Activated naive CD8-positive, alpha-beta T cell (primary cell): ENCODE measurements at regions not wholly inside any gene's neighbourhood (a gene's known extent, or its start where the extent isn't known, plus 50 kb on each side); places are given as distances from the start of the nearest gene placed in this dataset.
"Not testable (repeated sequence)": the region's sequence is repeated elsewhere in the genome, so short reads cannot be mapped to it uniquely, and the experiment has no call there.

ENCODE experiments used
- H3K27ac Mint-ChIP-seq: one replicate; pipeline ENCODE4 v1.8.0; 2021; ENCODE audit warnings: mixed read lengths
- H3K27me3 Mint-ChIP-seq: one replicate; pipeline ENCODE4 v1.8.0; 2021; ENCODE audit warnings: mixed read lengths
- H3K36me3 Mint-ChIP-seq: one replicate; pipeline ENCODE4 v1.8.0; 2021; ENCODE audit warnings: mixed read lengths
- H3K4me1 Mint-ChIP-seq: one replicate; pipeline ENCODE4 v1.8.0; 2021; ENCODE audit warnings: low read depth, mixed read lengths
- H3K4me3 Mint-ChIP-seq: one replicate; pipeline ENCODE4 v1.8.0; 2021; ENCODE audit warnings: mild to moderate bottlenecking, mixed read lengths
- H3K9me3 Mint-ChIP-seq: one replicate; pipeline ENCODE4 v1.8.0; 2021; ENCODE audit warnings: low read depth, mixed read lengths

DNA sequence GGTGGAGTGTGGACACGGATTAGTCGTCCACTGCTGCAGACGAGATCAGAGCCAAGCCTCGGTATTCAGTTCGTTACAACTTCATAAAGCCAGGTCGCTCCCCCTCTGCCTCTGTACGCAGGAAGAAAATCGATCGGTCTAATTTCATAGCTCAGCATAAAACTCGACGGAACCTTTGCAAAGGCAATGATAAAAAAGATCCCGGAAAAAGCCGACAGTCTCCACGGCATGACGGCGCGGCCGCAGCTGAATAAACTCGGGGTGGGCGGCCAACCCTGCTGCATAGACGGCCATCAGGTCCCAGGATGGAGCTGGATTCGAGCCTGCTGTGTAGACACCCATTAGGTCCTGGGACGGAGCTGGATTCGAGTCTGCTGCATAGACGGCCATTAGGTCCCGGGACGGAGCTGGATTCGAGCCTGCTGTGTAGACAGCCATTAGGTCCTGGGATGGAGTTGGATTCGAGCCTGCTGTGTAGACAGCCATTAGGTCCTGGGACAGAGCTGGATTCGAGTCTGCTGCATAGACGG is 113.8 kb upstream of the PPP2R3B start:
- Mint-ChIP-seq H3K9me3 (no peaks in the 10 kb centered on the region), H3K27me3 (peaks cover 21% of the 10 kb centered on the region), H3K27ac (no peak overlapping the region), H3K4me3 (no peak overlapping the region), H3K36me3 (no peaks in the 10 kb centered on the region), H3K4me1 (peaks cover 3% of the 10 kb centered on the region)

DNA sequence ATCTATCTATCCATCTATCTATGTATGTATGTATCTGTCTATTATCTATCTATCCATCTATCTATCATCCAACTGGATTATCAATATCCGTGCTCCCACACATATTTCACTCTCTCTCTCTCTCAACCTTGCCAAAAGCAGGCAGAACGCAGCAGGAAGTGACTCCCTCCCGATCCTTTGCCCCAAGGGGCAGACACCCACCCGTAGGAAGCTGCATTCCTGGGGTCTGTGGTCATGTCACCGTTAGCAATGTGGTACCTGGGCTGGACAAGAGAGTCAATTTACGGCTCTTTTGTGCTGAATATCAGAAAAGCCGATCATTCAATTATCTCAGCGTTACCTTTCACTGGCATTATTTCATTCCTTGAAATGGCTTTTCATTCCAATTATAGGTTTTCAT is 119.6 kb upstream of the PPP2R3B start:
- H3K9me3 Mint-ChIP-seq: peaks cover 5% of the 10 kb centered on the region
- H3K27ac Mint-ChIP-seq: no peak overlapping the region
- H3K27me3 Mint-ChIP-seq: peaks cover 24% of the 10 kb centered on the region
- no peak overlapping the region for H3K4me3 Mint-ChIP-seq
- no peaks in the 10 kb centered on the region for H3K4me1 Mint-ChIP-seq
- no peaks in the 10 kb centered on the region for H3K36me3 Mint-ChIP-seq

DNA sequence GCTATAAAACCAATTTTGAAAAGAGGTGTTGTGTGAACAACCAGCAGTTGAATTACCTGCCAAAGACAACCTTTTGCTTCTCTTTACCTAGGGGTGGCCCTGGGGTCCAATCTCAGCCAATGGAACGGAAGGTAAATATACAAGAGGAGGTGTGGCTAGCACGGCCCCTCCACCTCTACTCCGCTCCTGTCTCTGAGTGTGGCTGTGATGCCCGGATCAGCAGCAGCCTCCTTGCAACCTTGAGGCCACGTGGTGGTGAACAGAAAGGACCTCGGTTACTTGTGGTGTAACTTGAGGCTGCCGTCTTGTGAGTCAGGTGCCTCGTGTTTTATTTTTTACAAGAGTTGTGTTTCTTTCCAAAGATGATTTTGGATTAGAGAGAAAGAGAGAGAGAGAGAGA is 121.5 kb upstream of the PPP2R3B start:
- Mint-ChIP-seq H3K27ac (no peak overlapping the region), H3K4me1 (no peaks in the 10 kb centered on the region), H3K9me3 (peaks cover 5% of the 10 kb centered on the region), H3K36me3 (no peaks in the 10 kb centered on the region), H3K4me3 (no peak overlapping the region), H3K27me3 (peaks cover 11% of the 10 kb centered on the region)

DNA sequence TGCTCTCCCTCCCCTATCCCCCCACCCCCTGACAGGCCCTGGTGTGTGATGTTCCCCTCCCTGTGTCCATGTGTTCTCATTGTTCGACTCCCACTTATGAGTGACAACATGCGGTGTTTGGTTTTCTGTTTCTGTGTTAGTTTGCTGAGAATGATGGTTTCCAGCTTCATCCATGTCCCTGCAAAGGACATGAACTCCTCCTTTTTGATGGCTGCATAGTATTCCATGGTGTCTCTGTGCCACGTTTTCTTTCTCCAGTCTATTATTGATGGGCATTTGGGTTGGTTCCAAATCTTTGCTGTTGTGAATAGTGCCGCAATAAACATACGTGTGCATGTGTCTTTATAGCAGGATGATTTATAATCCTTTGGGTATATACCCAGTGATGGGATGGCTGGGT is 121.8 kb upstream of the SHOX start:
- H3K4me1 Mint-ChIP-seq, H3K4me3 Mint-ChIP-seq, H3K36me3 Mint-ChIP-seq, H3K9me3 Mint-ChIP-seq, H3K27ac Mint-ChIP-seq: not testable (repeated sequence)
- H3K27me3 Mint-ChIP-seq: peaks cover 11% of the 10 kb centered on the region

DNA sequence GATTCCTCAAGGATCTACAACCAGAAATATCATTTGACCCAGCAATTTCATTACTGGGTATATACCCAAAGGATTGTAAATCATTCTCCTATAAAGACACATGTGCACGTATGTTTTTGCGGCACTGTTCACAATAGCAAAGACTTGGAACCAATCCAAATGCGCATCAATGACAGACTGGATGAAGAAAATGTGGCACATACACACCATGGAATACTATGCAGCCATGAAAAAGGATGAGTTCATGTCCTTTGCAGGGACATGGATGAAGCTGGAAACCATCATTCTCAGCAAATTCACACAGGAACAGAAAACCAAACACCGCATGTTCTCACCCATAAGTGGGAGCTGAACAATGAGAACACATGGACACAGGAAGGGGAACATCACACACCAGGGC is 119.5 kb upstream of the SHOX start:
- not testable (repeated sequence) for H3K27ac Mint-ChIP-seq, H3K27me3 Mint-ChIP-seq, H3K4me1 Mint-ChIP-seq, H3K36me3 Mint-ChIP-seq, H3K9me3 Mint-ChIP-seq, H3K4me3 Mint-ChIP-seq

DNA sequence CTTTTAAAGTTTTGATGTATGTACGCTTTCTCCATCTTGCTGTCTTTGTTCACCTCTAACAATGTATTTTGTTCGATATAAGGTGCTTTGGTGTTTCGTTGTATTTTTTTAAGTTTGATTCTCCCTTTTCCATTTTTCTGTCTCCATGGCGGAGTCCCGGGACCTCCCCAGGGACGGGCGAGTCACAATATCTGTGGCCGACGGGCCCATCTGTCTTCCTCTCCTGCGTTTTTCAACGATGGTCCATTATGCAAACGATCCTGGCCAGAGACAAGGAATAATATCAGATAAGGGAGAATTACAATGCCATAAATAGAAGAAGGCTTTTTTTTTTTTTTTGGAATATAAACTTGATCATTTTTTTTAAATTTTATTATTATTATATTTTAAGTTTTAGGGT is 112.3 kb upstream of the SHOX start:
- Mint-ChIP-seq H3K9me3 (no peaks in the 10 kb centered on the region), H3K36me3 (peaks cover 2% of the 10 kb centered on the region), H3K4me3 (no peak overlapping the region), H3K4me1 (no peaks in the 10 kb centered on the region), H3K27ac (no peak overlapping the region), H3K27me3 (peaks cover 10% of the 10 kb centered on the region)

DNA sequence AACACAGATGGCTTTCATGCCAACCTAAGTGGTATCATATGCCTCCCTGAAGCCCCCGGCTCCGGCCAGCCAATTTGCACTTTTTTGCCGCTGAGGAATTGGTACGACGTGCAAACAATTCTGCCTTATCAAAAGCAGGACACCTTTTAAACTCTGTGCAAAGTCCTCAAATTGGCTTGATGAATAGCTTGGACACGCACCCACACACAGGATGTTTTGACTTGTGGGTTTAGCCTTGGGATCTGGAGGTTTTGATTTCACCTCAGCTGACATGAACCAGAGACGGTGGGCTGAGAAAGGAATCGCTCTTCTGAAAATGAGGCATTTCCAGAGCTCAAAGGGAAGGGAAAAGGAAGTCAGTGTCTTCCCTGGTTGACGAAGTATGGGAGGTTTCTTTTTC is 110.8 kb upstream of the SHOX start:
- Mint-ChIP-seq H3K27me3 (peaks cover 10% of the 10 kb centered on the region), H3K4me1 (no peaks in the 10 kb centered on the region), H3K4me3 (no peak overlapping the region), H3K36me3 (peaks cover 4% of the 10 kb centered on the region), H3K9me3 (no peaks in the 10 kb centered on the region), H3K27ac (no peak overlapping the region)

DNA sequence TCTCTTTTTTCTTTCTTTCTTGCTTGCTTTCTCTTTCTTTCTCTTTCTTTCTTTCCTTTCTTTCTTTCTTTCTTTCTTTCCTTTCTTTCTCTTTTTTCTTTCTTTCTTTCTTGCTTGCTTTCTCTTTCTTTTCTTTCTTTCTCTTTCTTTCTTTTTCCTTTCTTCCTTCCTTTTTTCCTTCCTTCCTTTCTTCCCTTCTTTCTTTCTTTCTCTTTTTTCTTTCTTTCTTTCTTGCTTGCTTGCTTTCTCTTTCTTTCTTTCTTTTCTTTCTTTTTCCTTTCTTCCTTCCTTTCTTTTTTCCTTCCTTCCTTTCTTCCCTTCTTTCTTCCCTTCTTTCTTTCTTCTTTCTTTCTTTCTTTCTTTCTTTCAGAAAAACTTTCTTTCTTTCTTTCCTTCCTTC is 108.1 kb upstream of the SHOX start:
- Mint-ChIP-seq H3K27ac (no peak overlapping the region), H3K27me3 (peaks cover 7% of the 10 kb centered on the region), H3K9me3 (peaks cover 5% of the 10 kb centered on the region), H3K4me1 (peaks cover 4% of the 10 kb centered on the region), H3K4me3 (no peak overlapping the region), H3K36me3 (peaks cover 4% of the 10 kb centered on the region)

DNA sequence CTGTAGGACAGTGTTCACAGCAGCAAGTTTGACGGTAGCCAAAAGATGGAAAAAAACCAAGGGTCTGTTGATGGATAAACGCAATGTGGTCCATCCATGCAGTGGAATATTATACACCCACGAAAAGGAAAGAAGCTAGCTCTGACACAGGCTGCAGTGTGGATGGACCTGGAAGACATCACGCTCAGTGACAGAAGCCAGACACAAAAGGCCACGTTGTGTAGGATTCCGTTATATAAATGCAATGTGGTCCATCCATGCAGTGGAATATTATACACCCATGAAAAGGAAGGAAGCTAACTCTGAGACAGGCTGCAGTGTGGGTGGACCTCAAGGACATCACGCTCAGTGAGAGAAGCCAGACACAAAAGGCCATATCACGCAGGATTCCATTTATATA is 105.5 kb upstream of the SHOX start:
- peaks cover 2% of the 10 kb centered on the region for H3K27me3 Mint-ChIP-seq
- H3K4me3 Mint-ChIP-seq: no peak overlapping the region
- peaks cover 4% of the 10 kb centered on the region for H3K36me3 Mint-ChIP-seq
- no peak overlapping the region for H3K27ac Mint-ChIP-seq
- peaks cover 5% of the 10 kb centered on the region for H3K9me3 Mint-ChIP-seq
- peaks cover 4% of the 10 kb centered on the region for H3K4me1 Mint-ChIP-seq

DNA sequence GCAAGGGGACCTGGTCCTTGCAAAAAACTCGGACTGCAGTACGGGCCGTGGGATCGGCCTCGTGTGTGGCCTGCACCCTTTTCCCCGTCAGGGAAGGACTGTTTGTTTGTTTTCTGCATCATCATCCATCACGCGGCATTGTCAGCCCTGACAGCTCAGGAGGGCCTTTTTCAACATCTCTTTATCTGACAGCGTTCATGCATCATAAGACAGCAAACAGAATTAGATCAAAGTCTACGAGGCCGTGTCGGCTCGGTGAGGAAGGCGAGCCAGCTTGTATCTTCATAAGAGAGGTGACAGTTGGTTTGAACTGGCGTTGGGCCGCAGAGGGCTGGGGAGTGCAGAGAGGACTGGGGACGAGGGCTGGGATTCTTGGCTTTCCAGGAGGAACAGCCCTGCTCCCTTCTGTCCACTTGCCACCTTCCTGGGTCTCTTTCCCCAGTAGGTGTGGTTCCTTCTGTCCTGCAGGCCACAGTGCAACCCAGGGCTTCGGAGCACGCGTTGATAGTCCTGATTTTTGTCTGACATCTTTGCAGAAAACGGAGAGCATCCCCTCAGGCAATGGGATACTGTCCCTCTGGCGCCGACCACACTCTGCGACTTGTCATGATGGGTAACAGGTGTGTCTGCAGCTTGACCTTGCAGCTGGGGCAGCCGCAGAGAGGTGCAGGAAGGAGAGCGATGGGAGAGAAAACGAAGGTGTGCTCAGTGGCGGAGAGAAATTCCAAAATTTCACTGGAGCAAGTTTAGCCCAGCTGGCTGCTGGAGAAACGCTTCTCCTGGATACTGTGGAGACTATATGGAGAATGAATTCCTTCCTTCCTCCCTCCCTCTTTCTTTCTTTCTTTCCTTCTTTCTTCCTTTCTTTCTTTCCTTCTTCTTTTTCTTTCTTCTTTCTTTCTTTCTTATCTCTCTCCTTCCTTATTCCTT is 104.0 kb upstream of the SHOX start:
- Mint-ChIP-seq H3K36me3 (peaks cover 2% of the 10 kb centered on the region), H3K27me3 (no peaks in the 10 kb centered on the region), H3K27ac (no peak overlapping the region), H3K4me3 (no peak overlapping the region), H3K4me1 (peaks cover 4% of the 10 kb centered on the region), H3K9me3 (peaks cover 5% of the 10 kb centered on the region)

DNA sequence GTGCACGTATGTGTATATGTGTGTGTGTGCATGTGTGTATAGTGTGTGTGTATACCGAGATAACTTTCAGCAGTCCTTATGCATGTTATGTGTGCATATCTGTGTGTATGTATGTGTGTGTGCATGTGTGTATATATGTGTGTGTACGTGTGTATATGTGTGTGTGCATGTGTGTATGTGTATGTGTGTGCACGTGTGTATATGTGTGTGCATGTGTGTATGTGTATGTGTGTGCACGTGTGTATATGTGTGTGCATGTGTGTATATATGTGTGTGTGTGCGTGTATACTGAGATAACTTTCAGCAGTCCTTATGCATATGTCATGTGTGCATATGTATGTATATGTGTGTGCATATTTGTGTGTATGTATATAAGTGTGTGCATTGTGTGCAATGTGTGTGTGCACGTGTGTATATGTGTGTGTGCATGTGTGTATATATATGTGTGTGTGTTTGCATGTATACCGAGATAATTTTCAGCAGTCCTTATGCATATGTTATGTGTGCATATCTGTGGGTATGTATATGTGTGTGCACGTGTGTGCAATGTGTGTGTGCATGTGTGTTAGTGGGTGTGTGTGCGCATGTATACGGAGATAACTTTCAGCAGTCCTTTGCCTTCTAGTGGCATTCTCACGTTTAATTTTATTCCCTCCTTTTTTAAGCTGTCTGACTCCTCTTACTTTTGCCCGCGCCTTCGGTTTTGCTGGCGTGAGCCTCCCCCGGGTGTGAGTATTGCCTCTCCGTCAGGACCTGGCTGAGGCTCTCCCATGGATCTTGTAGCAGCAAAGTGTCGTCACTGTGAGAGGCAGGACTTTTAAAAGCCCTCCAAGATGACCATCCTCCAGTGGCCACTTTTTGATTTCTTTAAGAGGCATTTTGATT is 99.6 kb upstream of the SHOX start:
- Mint-ChIP-seq H3K36me3 (no peaks in the 10 kb centered on the region), H3K27me3 (peaks cover 4% of the 10 kb centered on the region), H3K4me3 (no peak overlapping the region), H3K4me1 (peaks cover 4% of the 10 kb centered on the region), H3K27ac (no peak overlapping the region), H3K9me3 (peaks cover 5% of the 10 kb centered on the region)

DNA sequence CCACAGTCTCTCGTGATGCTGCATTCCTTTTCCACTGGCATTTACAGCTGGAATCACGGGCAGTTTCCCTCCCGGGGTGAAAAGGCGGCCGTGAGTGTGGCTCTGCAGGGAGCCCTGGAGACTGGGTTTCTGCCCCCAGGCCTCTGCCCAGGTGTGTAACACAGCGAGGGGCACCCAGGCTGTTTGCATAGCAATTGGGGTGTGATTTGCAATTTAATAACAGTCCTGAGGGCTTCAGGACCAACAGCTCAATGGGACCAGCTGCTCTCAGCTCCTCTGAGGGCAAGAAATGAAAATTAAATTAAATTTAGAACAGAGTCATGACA is 99.0 kb upstream of the SHOX start:
- Mint-ChIP-seq H3K9me3 (peaks cover 3% of the 10 kb centered on the region), H3K36me3 (no peaks in the 10 kb centered on the region), H3K27ac (no peak overlapping the region), H3K4me3 (no peak overlapping the region), H3K27me3 (peaks cover 4% of the 10 kb centered on the region), H3K4me1 (peaks cover 3% of the 10 kb centered on the region)

DNA sequence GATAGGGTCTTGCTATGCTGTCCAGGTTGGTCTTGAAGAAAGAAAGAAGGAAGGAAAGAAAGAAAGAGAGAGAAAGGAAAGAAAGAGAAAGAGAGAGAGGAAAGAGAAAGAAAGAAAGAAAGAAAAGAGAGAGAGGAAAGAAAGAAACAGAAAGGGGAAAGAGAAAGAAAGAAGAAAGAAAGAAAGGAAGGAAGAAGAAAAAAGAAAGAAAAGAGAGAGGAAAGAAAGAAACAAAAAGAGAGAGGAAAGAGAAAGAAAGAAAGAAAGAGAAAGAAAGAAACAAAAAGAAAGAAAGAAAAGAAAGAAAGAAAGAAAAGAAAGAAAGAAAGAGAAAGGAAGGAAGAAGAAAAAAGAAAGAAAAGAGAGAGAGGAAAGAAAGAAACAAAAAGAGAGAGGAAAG is 95.8 kb upstream of the SHOX start:
- H3K27me3 Mint-ChIP-seq: peaks cover 4% of the 10 kb centered on the region
- no peaks in the 10 kb centered on the region for H3K36me3 Mint-ChIP-seq
- no peaks in the 10 kb centered on the region for H3K9me3 Mint-ChIP-seq
- no peaks in the 10 kb centered on the region for H3K4me1 Mint-ChIP-seq
- H3K27ac Mint-ChIP-seq: no peak overlapping the region
- H3K4me3 Mint-ChIP-seq: no peak overlapping the region

DNA sequence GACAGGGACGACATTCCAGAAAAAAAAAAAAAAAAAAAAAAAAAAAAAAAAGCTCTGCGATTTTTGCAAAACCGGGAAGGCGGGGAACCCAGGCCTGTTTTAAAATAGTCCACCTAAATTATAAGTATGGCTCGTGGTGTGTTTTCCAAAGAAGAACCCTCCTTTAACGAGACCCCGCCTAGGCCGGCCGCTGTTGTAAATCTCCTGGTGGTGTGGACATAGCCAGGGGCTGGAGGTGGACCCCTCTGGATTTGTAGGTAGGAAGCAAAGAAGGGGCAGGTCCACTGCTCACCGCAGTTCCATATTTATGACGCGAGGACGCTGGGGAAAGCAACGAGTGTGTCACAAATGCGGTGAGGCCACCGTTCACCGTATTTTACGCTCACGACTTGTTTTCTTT is 94.0 kb upstream of the SHOX start:
- H3K4me3 Mint-ChIP-seq: no peak overlapping the region

DNA sequence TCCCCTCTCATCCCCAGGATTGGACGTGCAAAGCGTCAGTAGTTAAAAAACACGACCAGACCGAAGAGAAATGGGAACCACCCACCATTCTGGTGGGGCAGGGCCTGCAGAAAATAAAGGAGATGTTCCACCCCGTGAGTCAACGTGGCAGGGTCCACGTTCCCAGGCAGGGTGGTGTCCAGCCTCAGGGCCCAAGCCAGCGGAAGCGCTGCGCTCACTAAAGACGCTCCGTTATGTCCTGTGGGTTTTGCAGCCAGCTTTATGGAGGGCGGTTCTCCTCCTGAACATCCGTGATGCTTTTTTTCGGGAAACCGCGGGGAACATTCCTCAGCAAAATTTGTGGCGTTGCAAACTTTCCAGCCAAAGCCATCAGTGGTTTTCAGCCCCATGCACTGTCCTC is 93.4 kb upstream of the SHOX start:
- Mint-ChIP-seq H3K4me3 (no peak overlapping the region), H3K27me3 (peaks cover 4% of the 10 kb centered on the region), H3K9me3 (no peaks in the 10 kb centered on the region), H3K4me1 (no peaks in the 10 kb centered on the region), H3K27ac (no peak overlapping the region), H3K36me3 (no peaks in the 10 kb centered on the region)

More for the DNA sequence above, 94.0 kb upstream of the SHOX start:
- Mint-ChIP-seq H3K27me3 (peaks cover 4% of the 10 kb centered on the region), H3K4me1 (no peaks in the 10 kb centered on the region), H3K27ac (no peak overlapping the region), H3K36me3 (no peaks in the 10 kb centered on the region), H3K9me3 (no peaks in the 10 kb centered on the region)
